GM12892 (cell line): ENCODE measurements at regions not wholly inside any gene's neighbourhood (a gene's known extent, or its start where the extent isn't known, plus 50 kb on each side); places are given as distances from the start of the nearest gene placed in this dataset.

Experiments used
- POLR2A ChIP-seq: IDR thresholded peaks from 2 replicates; pipeline ENCODE4 v1.6.1; 2011; ENCODE audit warnings: low read depth, low read length, control low read depth
- POLR2AphosphoS5 ChIP-seq: IDR thresholded peaks from 2 replicates; pipeline ENCODE4 v1.6.1; 2011; ENCODE audit warnings: low read depth, low read length, control low read depth

DNA sequence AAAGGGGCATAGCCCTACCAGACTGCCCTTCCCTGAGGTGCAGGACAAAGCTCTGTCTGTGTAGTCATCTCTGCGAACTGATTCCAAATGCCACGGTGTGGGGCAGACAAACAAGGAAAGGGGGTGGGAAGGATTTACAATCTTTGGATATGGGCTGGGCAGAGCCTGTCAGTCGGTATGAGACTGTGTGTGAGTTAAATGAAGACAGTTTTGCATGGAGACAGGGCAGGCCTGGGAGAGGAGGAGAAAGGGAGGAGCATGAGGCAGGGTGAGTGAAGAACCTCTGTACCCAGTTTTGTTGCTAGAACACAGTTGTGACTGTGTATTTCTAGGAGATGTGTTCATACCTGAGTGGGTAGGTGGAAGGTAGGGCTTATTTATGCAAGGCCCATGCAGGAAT lies 59.4 kb upstream of the MSN start:
- TF ChIP-seq POLR2A (no peak), POLR2AphosphoS5 (no peak)
